WTC11 (cell line): ENCODE measurements at regions not wholly inside any gene's neighbourhood (a gene's known extent, or its start where the extent isn't known, plus 50 kb on each side); places are given as distances from the start of the nearest gene placed in this dataset.

Experiments
- GABPB1 ChIP-seq: sonication (generic); formaldehyde crosslinking; IDR thresholded peaks from 2 replicates; pipeline ENCODE4 v1.8.1; 2023; ENCODE audit warnings: mild to moderate bottlenecking, missing genetic modification reagents
- ZNF423 ChIP-seq: fragments of 250-450 bp; sonication (Bioruptor Pico); IDR thresholded peaks from 2 replicates; pipeline ENCODE4 v2.1.2; 2022; ENCODE audit warnings: mild to moderate bottlenecking, moderate library complexity
- TF ChIP-seq, protein P1 (sequence below): sonication (generic); formaldehyde crosslinking; conservative IDR thresholded peaks from 2 replicates; pipeline ENCODE4 v1.8.1; 2023; ENCODE audit warnings: mild to moderate bottlenecking, low read depth, missing genetic modification reagents, moderate library complexity
- TF ChIP-seq, protein P2 (sequence below): sonication (generic); formaldehyde crosslinking; IDR thresholded peaks from 2 replicates; pipeline ENCODE4 v1.8.0; 2022; ENCODE audit warnings: mild to moderate bottlenecking, missing genetic modification reagents
- TF ChIP-seq, protein P3 (sequence below): sonication (generic); formaldehyde crosslinking; IDR thresholded peaks from 2 replicates; pipeline ENCODE4 v1.8.0; 2022; ENCODE audit warnings: missing genetic modification reagents
- TF ChIP-seq, protein P4 (sequence below): sonication (generic); formaldehyde crosslinking; IDR thresholded peaks from 2 replicates; pipeline ENCODE4 v1.8.1; 2023; ENCODE audit warnings: mild to moderate bottlenecking, missing genetic modification reagents
- TF ChIP-seq, protein P5 (sequence below): fragments of 200-600 bp; IDR thresholded peaks from 2 replicates; pipeline ENCODE4 v1.8.0; 2022; ENCODE audit warnings: antibody characterized with exemption
- TF ChIP-seq, protein P6 (sequence below): fragments of 250-450 bp; sonication (Bioruptor Pico); IDR thresholded peaks from 2 replicates; pipeline ENCODE4 v1.9.0; 2021; ENCODE audit warnings: mild to moderate bottlenecking, borderline replicate concordance
- TF ChIP-seq, protein P7 (sequence below): sonication (generic); formaldehyde crosslinking; IDR thresholded peaks from 2 replicates; pipeline ENCODE4 v1.8.0; 2022; ENCODE audit warnings: mild to moderate bottlenecking, missing genetic modification reagents

DNA sequence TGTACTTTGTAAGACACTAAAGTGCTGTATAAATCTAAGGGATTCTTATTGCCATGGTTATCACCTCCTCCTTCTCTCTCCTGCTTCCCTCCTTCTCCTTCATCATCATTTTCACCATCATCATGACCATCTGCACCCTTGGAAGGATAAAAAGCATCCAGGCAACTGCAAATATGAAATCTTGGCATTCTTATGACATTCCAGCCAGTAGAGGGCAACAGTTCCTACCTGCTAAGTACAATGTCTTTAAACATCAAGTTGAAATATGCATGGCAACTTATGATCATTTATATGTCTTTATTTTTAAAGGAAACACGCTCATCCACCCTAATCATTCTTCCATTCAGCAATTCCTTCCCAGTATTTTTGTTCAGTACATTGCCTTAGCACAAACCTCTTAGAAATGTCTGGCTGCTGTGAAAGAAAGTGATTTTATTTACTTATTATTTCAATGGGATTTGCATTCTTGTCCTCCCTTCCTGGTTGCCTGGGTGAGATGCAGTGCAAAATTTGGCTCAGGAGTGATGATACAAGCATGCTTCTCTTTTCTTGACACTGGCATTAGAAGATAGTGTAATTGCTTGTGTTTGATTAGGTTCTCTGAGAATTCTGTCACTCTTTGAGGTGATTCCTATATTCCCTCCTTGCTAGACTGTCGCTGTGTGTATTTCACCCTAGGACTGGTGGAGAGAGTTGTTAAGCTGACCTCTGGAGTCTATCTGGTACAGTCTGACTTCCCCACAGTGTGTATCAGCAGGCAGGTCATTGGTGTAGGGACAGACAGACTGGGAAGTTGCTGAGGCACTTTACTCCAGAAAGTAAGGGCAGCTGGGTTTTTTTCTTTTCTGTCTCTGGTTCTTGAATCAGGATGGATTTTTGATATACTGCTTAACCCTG, 188.5 kb upstream of the BMPER start (continued):
- TF ChIP-seq, protein P1, sequence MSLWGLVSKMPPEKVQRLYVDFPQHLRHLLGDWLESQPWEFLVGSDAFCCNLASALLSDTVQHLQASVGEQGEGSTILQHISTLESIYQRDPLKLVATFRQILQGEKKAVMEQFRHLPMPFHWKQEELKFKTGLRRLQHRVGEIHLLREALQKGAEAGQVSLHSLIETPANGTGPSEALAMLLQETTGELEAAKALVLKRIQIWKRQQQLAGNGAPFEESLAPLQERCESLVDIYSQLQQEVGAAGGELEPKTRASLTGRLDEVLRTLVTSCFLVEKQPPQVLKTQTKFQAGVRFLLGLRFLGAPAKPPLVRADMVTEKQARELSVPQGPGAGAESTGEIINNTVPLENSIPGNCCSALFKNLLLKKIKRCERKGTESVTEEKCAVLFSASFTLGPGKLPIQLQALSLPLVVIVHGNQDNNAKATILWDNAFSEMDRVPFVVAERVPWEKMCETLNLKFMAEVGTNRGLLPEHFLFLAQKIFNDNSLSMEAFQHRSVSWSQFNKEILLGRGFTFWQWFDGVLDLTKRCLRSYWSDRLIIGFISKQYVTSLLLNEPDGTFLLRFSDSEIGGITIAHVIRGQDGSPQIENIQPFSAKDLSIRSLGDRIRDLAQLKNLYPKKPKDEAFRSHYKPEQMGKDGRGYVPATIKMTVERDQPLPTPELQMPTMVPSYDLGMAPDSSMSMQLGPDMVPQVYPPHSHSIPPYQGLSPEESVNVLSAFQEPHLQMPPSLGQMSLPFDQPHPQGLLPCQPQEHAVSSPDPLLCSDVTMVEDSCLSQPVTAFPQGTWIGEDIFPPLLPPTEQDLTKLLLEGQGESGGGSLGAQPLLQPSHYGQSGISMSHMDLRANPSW = no peak
- TF ChIP-seq GABPB1 (CRISPR knock-in tag) = no peak
- TF ChIP-seq, protein P2, sequence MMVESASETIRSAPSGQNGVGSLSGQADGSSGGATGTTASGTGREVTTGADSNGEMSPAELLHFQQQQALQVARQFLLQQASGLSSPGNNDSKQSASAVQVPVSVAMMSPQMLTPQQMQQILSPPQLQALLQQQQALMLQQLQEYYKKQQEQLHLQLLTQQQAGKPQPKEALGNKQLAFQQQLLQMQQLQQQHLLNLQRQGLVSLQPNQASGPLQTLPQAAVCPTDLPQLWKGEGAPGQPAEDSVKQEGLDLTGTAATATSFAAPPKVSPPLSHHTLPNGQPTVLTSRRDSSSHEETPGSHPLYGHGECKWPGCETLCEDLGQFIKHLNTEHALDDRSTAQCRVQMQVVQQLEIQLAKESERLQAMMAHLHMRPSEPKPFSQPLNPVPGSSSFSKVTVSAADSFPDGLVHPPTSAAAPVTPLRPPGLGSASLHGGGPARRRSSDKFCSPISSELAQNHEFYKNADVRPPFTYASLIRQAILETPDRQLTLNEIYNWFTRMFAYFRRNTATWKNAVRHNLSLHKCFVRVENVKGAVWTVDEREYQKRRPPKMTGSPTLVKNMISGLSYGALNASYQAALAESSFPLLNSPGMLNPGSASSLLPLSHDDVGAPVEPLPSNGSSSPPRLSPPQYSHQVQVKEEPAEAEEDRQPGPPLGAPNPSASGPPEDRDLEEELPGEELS = no peak
- TF ChIP-seq, protein P3, sequence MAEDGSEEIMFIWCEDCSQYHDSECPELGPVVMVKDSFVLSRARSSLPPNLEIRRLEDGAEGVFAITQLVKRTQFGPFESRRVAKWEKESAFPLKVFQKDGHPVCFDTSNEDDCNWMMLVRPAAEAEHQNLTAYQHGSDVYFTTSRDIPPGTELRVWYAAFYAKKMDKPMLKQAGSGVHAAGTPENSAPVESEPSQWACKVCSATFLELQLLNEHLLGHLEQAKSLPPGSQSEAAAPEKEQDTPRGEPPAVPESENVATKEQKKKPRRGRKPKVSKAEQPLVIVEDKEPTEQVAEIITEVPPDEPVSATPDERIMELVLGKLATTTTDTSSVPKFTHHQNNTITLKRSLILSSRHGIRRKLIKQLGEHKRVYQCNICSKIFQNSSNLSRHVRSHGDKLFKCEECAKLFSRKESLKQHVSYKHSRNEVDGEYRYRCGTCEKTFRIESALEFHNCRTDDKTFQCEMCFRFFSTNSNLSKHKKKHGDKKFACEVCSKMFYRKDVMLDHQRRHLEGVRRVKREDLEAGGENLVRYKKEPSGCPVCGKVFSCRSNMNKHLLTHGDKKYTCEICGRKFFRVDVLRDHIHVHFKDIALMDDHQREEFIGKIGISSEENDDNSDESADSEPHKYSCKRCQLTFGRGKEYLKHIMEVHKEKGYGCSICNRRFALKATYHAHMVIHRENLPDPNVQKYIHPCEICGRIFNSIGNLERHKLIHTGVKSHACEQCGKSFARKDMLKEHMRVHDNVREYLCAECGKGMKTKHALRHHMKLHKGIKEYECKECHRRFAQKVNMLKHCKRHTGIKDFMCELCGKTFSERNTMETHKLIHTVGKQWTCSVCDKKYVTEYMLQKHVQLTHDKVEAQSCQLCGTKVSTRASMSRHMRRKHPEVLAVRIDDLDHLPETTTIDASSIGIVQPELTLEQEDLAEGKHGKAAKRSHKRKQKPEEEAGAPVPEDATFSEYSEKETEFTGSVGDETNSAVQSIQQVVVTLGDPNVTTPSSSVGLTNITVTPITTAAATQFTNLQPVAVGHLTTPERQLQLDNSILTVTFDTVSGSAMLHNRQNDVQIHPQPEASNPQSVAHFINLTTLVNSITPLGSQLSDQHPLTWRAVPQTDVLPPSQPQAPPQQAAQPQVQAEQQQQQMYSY (CRISPR knock-in tag) = no peak
- TF ChIP-seq ZNF423 (CRISPR knock-in tag) = no peak
- TF ChIP-seq, protein P4, sequence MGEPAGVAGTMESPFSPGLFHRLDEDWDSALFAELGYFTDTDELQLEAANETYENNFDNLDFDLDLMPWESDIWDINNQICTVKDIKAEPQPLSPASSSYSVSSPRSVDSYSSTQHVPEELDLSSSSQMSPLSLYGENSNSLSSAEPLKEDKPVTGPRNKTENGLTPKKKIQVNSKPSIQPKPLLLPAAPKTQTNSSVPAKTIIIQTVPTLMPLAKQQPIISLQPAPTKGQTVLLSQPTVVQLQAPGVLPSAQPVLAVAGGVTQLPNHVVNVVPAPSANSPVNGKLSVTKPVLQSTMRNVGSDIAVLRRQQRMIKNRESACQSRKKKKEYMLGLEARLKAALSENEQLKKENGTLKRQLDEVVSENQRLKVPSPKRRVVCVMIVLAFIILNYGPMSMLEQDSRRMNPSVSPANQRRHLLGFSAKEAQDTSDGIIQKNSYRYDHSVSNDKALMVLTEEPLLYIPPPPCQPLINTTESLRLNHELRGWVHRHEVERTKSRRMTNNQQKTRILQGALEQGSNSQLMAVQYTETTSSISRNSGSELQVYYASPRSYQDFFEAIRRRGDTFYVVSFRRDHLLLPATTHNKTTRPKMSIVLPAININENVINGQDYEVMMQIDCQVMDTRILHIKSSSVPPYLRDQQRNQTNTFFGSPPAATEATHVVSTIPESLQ = no peak
- TF ChIP-seq, protein P5, sequence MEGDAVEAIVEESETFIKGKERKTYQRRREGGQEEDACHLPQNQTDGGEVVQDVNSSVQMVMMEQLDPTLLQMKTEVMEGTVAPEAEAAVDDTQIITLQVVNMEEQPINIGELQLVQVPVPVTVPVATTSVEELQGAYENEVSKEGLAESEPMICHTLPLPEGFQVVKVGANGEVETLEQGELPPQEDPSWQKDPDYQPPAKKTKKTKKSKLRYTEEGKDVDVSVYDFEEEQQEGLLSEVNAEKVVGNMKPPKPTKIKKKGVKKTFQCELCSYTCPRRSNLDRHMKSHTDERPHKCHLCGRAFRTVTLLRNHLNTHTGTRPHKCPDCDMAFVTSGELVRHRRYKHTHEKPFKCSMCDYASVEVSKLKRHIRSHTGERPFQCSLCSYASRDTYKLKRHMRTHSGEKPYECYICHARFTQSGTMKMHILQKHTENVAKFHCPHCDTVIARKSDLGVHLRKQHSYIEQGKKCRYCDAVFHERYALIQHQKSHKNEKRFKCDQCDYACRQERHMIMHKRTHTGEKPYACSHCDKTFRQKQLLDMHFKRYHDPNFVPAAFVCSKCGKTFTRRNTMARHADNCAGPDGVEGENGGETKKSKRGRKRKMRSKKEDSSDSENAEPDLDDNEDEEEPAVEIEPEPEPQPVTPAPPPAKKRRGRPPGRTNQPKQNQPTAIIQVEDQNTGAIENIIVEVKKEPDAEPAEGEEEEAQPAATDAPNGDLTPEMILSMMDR = 0 out of 2 replicates have a peak, but pooled peaks have one; percentile 45
- TF ChIP-seq, protein P6, sequence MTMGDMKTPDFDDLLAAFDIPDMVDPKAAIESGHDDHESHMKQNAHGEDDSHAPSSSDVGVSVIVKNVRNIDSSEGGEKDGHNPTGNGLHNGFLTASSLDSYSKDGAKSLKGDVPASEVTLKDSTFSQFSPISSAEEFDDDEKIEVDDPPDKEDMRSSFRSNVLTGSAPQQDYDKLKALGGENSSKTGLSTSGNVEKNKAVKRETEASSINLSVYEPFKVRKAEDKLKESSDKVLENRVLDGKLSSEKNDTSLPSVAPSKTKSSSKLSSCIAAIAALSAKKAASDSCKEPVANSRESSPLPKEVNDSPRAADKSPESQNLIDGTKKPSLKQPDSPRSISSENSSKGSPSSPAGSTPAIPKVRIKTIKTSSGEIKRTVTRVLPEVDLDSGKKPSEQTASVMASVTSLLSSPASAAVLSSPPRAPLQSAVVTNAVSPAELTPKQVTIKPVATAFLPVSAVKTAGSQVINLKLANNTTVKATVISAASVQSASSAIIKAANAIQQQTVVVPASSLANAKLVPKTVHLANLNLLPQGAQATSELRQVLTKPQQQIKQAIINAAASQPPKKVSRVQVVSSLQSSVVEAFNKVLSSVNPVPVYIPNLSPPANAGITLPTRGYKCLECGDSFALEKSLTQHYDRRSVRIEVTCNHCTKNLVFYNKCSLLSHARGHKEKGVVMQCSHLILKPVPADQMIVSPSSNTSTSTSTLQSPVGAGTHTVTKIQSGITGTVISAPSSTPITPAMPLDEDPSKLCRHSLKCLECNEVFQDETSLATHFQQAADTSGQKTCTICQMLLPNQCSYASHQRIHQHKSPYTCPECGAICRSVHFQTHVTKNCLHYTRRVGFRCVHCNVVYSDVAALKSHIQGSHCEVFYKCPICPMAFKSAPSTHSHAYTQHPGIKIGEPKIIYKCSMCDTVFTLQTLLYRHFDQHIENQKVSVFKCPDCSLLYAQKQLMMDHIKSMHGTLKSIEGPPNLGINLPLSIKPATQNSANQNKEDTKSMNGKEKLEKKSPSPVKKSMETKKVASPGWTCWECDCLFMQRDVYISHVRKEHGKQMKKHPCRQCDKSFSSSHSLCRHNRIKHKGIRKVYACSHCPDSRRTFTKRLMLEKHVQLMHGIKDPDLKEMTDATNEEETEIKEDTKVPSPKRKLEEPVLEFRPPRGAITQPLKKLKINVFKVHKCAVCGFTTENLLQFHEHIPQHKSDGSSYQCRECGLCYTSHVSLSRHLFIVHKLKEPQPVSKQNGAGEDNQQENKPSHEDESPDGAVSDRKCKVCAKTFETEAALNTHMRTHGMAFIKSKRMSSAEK (CRISPR knock-in tag) = no peak
- TF ChIP-seq, protein P7, sequence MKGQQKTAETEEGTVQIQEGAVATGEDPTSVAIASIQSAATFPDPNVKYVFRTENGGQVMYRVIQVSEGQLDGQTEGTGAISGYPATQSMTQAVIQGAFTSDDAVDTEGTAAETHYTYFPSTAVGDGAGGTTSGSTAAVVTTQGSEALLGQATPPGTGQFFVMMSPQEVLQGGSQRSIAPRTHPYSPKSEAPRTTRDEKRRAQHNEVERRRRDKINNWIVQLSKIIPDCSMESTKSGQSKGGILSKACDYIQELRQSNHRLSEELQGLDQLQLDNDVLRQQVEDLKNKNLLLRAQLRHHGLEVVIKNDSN (CRISPR knock-in tag) = no peak
- TF ChIP-seq, all 79 proteins: peak for 3
